Naive B cell (primary cell): ENCODE measurements at regions not wholly inside any gene's neighbourhood (a gene's known extent, or its start where the extent isn't known, plus 50 kb on each side); places are given as distances from the start of the nearest gene placed in this dataset.

Experiments
- ATAC-seq, 2 donors: fragments of 150-1000 bp; cut with Tn5 transposase; 2 replicates each; pipeline ENCODE4 v1.10.0; 2021; ENCODE audit warnings: low read depth in 2 of 2, mild to moderate bottlenecking in 2 of 2, moderate library complexity in 2 of 2
- DNase-seq: peaks from one replicate; pipeline ENCODE4 v3.0.0; 2022
- H3K27ac Mint-ChIP-seq, 6 donors: one replicate each; pipeline ENCODE4 v1.8.0; 2020 to 2022; ENCODE audit warnings: mild to moderate bottlenecking in 6 of 6, mixed read lengths in 6 of 6, moderate library complexity in 5 of 6, inconsistent platforms in 2 of 6
- H3K27me3 Mint-ChIP-seq, 3 donors: one replicate each; pipeline ENCODE4 v1.8.0; 2021 to 2022; ENCODE audit warnings: mixed read lengths in 3 of 3, mild to moderate bottlenecking in 1 of 3
- H3K36me3 Mint-ChIP-seq, 2 donors: one replicate each; pipeline ENCODE4 v1.8.0; 2020 to 2022; ENCODE audit warnings: mixed read lengths in 2 of 2, inconsistent platforms in 1 of 2, mild to moderate bottlenecking in 1 of 2
- H3K4me1 Mint-ChIP-seq, 3 donors: one replicate each; pipeline ENCODE4 v1.8.0; 2020 to 2022; ENCODE audit warnings: mixed read lengths in 3 of 3, inconsistent platforms in 1 of 3, mild to moderate bottlenecking in 1 of 3, moderate library complexity in 1 of 3
- H3K4me3 Mint-ChIP-seq, 8 donors: one replicate each; pipeline ENCODE4 v1.8.0; 2020 to 2022; ENCODE audit warnings: mild to moderate bottlenecking in 8 of 8, mixed read lengths in 8 of 8, moderate library complexity in 8 of 8, inconsistent platforms in 2 of 8
- H3K9me3 Mint-ChIP-seq, 7 donors: one replicate each; pipeline ENCODE4 v1.8.0; 2020 to 2022; ENCODE audit warnings: mixed read lengths in 7 of 7, mild to moderate bottlenecking in 5 of 7, inconsistent platforms in 2 of 7, moderate library complexity in 1 of 7

DNA sequence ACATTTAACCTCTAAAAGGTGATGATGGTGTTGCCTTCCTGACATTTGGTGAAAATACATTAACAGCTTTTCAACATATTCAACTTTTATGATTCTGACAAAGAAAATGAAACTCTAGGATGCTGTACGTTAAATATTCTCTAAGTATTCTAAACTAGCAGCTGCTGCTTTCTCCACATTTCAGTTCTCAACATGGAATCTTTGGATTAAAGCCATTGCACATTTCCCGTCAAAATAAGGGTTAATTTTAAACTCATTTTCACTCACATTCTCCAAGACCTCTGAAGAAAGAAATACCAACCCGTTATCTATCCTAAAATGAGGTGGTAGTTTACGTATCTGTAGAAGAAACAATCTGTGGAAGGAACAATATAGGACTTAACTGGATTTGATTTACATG lies 655.7 kb upstream of the ARPP21 start:
- Mint-ChIP-seq H3K27me3 (no peaks in the 10 kb centered on the region), H3K4me3 (no peak overlapping the region), H3K36me3 (no peaks in the 10 kb centered on the region), H3K9me3 (peaks cover 0 to 11% (median 0%) of the 10 kb centered on the region in 7 donors), H3K4me1 (no peaks in the 10 kb centered on the region), H3K27ac (no peak overlapping the region)
- DNase-seq (no peak), ATAC-seq (no peak)

DNA sequence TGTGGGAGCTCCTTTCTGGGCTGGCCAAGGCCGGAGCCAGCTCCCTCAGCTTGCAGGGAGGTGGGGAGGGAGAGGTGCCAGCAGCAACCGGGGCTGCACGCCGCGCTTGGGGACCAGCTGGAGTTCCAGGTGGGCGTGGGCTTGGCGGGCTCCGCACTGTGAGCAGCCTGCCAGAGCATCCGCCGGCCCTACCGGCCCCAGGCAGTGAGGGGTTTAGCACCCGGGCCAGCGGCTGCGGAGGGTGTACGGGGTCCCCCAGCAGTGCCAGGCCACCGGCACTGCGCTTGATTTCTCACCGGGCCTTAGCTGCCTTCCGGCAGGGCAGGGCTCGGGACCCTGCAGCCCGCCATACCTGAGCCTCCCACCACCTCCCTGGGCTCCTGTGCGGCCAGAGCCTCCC lies 651.0 kb upstream of the ARPP21 start:
- no peaks in the 10 kb centered on the region for H3K4me1 Mint-ChIP-seq
- peaks cover 0 to 4% (median 0%) of the 10 kb centered on the region in 7 donors for H3K9me3 Mint-ChIP-seq
- ATAC-seq (no peak), DNase-seq (no peak)
- H3K4me3 Mint-ChIP-seq, result no peak overlapping the region
- H3K27me3 Mint-ChIP-seq, result no peaks in the 10 kb centered on the region
- H3K27ac Mint-ChIP-seq, result no peak overlapping the region
- no peaks in the 10 kb centered on the region for H3K36me3 Mint-ChIP-seq

DNA sequence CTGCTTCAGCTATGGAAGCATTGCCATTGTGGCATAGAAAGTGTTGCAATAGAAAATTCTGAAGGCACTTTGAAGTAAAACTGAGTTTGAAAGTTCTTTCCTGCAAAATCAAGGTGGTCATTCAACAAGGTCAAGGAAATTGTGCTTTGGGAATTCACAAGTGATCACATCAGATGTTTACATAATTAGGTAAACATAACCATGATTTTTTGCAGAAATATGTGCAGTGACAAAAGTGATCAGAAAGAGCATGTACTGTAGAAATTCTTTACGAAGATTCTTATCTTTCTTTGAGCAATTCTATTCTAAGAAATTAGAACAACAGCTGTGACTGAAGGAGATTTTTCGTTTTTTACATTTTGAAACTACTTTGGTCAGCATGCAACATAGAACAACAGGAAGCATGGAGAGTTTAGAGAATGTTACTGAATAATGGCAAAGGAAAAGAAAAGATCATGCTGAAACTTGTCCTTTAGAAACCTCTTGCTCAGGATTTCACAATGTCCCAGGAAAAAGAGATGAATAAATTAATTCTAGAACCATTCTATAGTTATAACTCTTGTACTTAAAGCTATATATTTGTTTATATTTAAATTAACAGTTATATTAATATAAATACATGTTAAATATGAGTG lies 643.4 kb upstream of the ARPP21 start:
- Mint-ChIP-seq H3K27me3 (peaks cover 0 to 3% (median 0%) of the 10 kb centered on the region in 3 donors), H3K9me3 (peaks cover 0 to 3% (median 0%) of the 10 kb centered on the region in 7 donors), H3K27ac (no peak overlapping the region), H3K4me1 (no peaks in the 10 kb centered on the region), H3K36me3 (no peaks in the 10 kb centered on the region), H3K4me3 (no peak overlapping the region)
- no peak for DNase-seq
- no peak for ATAC-seq

DNA sequence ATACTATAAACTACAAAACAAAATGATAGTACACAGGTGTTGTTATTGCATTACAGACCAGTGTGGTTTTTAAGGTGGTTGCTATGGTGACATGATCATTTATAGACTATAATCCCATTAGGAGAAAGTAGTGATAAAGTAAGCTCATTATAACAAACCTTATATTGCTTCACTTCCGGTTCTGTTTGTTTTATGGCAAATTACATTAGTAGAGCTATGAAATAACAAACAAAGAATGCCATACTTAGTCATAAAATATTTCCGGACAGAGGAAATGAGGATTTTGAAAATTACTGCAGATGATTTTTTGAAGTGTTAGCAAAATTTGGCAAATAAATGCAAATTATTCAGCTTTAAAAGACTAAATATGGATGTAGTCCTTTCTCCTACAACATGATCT lies 640.4 kb upstream of the ARPP21 start:
- no peaks in the 10 kb centered on the region for H3K36me3 Mint-ChIP-seq
- ATAC-seq (no peak), DNase-seq (no peak)
- H3K9me3 Mint-ChIP-seq, result peaks cover 0 to 4% (median 0%) of the 10 kb centered on the region in 7 donors
- H3K27me3 Mint-ChIP-seq, result peaks cover 0 to 4% (median 0%) of the 10 kb centered on the region in 3 donors
- H3K4me1 Mint-ChIP-seq, result no peaks in the 10 kb centered on the region
- no peak overlapping the region for H3K4me3 Mint-ChIP-seq
- no peak overlapping the region for H3K27ac Mint-ChIP-seq

DNA sequence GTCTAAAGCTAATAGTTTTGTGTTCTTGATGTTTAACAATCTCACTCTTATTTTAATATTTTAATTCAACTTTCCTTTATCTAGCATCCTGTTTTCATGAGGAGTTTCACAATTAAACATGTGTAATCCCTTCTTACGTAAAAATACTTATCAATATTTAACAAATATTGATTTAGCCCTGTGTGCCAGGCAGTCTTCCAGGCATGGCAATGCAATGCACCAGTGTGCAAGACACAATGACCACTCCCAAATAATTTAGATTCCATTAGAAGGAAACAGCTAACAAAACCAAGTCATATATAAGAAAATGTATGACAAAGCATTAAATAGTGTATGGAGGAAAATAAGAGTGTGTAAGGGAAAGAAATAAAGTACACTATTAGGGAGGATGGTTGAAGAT lies 627.1 kb upstream of the ARPP21 start:
- H3K4me1 Mint-ChIP-seq, result no peaks in the 10 kb centered on the region
- H3K27ac Mint-ChIP-seq, result no peak overlapping the region
- H3K4me3 Mint-ChIP-seq, result no peak overlapping the region
- ATAC-seq (no peak), DNase-seq (no peak)
- no peaks in the 10 kb centered on the region for H3K36me3 Mint-ChIP-seq
- H3K27me3 Mint-ChIP-seq, result no peaks in the 10 kb centered on the region
- peaks cover 0 to 11% (median 1%) of the 10 kb centered on the region in 7 donors for H3K9me3 Mint-ChIP-seq

DNA sequence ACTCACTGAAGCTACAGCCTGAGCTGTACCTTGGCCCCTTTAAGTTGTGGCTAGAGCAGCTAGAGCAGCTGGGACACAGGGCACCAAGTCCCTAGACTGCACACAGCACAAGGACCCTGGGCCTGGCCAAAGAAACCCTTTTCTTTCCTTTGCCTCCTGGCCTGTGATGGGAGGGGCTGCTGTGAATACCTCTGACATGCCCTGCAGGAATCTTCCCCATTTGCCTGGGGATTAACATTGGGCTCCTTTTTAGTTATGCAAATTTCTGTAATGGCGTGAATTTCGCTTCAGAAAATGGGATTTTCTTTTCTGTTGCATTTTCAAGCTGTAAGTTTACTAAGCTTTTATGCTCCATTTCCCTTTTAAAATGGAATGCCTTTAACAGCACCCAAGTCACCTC lies 611.2 kb upstream of the ARPP21 start:
- H3K27ac Mint-ChIP-seq, result no peak overlapping the region
- peaks cover 0 to 6% (median 0%) of the 10 kb centered on the region in 3 donors for H3K27me3 Mint-ChIP-seq
- no peaks in the 10 kb centered on the region for H3K4me1 Mint-ChIP-seq
- peaks cover 14 to 51% (median 27%) of the 10 kb centered on the region in 7 donors for H3K9me3 Mint-ChIP-seq
- no peak overlapping the region for H3K4me3 Mint-ChIP-seq
- H3K36me3 Mint-ChIP-seq, result peaks cover 0 to 12% of the 10 kb centered on the region in 2 donors
- ATAC-seq (no peak), DNase-seq (no peak)

DNA sequence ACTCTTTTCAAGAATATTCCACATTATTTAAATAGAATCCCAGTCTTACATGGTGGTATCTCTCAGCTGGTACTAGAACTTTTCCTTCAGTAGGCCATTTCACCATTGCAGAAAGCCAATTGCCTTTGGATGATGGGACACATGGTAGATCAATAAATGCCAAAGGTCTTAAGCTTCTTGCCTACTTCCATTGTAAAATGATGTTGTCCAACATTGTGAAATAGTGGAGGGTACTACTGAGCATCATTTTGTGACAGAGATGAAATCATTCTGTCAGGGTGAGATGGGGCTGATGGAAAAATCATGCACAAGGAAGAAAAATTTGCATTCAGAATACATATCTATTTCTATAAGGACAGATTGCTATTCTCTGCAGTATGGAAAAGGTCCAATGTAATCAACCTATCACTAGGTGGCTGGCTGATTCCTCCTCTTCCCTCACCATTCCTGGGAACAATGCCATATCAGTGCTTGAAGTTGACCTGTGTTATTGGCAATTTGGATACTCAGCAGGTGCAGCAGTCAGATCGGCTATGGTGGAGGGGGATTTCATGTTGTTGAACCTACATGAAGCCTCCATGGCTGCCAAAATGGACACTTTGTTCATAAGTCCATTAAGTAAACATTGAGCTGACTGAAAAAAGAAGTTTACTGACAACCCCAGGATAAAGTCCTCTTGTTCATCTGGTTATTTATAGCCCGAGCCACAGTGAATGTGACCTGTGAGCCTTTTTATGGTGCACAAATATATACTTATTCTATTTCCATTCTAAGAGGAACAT lies 596.9 kb upstream of the ARPP21 start:
- peaks cover 0 to 2% (median 0%) of the 10 kb centered on the region in 7 donors for H3K9me3 Mint-ChIP-seq
- H3K4me3 Mint-ChIP-seq, result no peak overlapping the region
- DNase-seq (no peak), ATAC-seq (no peak)
- no peaks in the 10 kb centered on the region for H3K36me3 Mint-ChIP-seq
- H3K27ac Mint-ChIP-seq, result no peak overlapping the region
- no peaks in the 10 kb centered on the region for H3K4me1 Mint-ChIP-seq
- H3K27me3 Mint-ChIP-seq, result no peaks in the 10 kb centered on the region

DNA sequence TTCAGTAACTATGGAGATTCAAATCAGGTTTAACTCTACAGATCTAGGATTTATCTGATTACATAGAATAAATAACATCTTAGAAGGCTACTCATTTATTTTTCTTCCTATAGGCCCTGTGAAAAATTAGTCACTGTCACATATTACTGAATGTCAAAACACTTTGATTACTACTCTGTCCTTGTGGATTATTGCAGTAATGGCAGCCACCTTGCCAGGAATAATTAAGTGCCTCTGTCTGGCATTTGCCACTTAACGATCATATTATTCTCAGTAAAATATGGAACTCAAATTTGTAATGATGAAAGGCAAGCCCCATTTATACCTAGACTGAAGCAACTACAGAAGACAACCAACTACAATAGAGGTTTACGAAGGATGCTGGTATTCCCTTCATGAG lies 596.3 kb upstream of the ARPP21 start:
- peaks cover 0 to 2% (median 0%) of the 10 kb centered on the region in 7 donors for H3K9me3 Mint-ChIP-seq
- no peak overlapping the region for H3K4me3 Mint-ChIP-seq
- no peaks in the 10 kb centered on the region for H3K27me3 Mint-ChIP-seq
- no peak for DNase-seq
- no peak for ATAC-seq
- H3K36me3 Mint-ChIP-seq, result no peaks in the 10 kb centered on the region
- H3K4me1 Mint-ChIP-seq, result no peaks in the 10 kb centered on the region
- no peak overlapping the region for H3K27ac Mint-ChIP-seq

DNA sequence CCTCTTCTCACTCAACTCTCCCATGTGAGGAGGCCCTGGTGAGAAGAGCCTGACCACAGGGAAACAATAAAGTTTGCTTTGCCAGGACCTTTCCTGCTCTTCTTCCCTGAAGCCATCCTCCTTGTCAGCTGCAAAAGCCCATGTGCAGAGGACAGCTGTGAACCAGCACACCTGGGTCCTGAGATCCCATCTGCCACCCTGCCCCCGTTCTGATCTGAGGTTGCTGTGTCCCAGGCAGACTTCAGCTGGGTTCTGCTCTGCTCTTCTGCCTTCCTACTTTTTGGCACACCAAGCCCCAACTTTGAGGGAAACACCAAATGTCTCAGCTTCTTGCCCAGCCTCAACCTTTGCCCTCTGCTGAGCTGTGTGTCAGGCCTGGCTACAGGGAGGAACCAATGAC lies 595.1 kb upstream of the ARPP21 start:
- Mint-ChIP-seq H3K4me1 (no peaks in the 10 kb centered on the region), H3K27ac (no peak overlapping the region), H3K36me3 (no peaks in the 10 kb centered on the region), H3K27me3 (no peaks in the 10 kb centered on the region), H3K4me3 (no peak overlapping the region), H3K9me3 (peaks cover 0 to 2% (median 0%) of the 10 kb centered on the region in 7 donors)
- DNase-seq, result no peak
- no peak for ATAC-seq

DNA sequence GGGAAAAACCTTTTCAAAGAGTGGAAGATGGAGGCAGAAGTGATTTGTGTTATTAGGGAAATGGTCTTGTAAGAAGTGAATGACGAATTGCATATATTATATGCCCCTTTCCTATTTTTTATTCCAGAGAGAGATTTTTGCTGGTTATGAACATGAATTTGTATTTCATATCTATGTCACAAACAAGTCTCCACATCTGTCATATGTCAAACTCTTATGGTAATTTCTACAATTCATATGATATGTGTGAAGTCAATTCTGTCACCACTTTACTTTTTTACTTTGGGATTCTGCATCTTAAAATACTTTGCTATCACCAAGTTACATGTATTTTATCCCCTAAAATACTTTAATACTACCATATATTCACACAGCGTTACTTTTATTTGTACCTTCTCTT lies 594.2 kb upstream of the ARPP21 start:
- H3K27ac Mint-ChIP-seq, result no peak overlapping the region

DNA sequence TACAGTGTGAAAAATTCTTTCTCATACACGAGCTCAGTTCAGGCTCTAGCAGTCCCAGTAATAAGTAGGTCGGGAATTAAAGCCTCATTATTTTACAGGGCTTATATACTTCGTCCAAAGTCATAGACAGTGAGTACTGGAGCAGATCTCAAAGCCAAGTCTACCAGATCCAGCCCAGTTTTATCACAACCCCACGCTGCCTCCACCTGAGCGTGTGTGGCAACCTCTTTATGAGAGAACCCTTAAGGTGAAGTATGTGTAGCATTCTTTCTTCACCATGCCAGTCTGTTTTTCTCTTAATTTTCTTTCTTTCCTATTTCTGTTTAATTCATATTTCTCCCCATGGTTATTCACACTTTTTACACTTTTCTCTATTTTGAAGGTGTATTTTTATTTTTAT lies 574.6 kb upstream of the ARPP21 start:
- no peaks in the 10 kb centered on the region for H3K4me1 Mint-ChIP-seq
- H3K4me3 Mint-ChIP-seq, result no peak overlapping the region
- peaks cover 0 to 5% (median 0%) of the 10 kb centered on the region in 7 donors for H3K9me3 Mint-ChIP-seq
- DNase-seq (no peak), ATAC-seq (no peak)
- no peak overlapping the region for H3K27ac Mint-ChIP-seq
- H3K27me3 Mint-ChIP-seq, result no peaks in the 10 kb centered on the region
- no peaks in the 10 kb centered on the region for H3K36me3 Mint-ChIP-seq

More for the DNA sequence above, 594.2 kb upstream of the ARPP21 start:
- Mint-ChIP-seq H3K4me3 (no peak overlapping the region), H3K36me3 (no peaks in the 10 kb centered on the region), H3K27me3 (no peaks in the 10 kb centered on the region), H3K9me3 (peaks cover 0 to 2% (median 0%) of the 10 kb centered on the region in 7 donors), H3K4me1 (no peaks in the 10 kb centered on the region)
- ATAC-seq (no peak), DNase-seq (no peak)

DNA sequence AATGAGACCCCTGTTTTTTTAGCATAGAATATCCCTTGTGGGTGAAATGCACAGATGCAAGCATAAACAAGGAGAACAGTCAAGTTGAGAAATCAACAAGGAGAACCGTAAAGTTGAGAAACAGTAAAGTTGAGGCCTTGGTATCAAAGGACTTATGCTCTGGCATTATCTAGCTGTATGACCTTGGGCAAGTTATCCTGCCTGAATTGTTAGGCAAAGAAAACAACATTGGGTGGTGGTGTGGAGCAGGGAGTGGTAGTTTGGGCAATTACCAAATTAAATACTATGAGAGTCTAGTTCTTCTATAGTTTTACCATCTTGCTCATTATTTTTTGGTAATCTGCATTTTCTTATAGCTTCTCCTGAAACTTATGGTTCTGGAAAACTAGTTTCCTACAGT lies 573.4 kb upstream of the ARPP21 start:
- Mint-ChIP-seq H3K9me3 (peaks cover 0 to 9% (median 0%) of the 10 kb centered on the region in 7 donors), H3K4me1 (no peaks in the 10 kb centered on the region), H3K36me3 (no peaks in the 10 kb centered on the region), H3K4me3 (no peak overlapping the region), H3K27me3 (no peaks in the 10 kb centered on the region), H3K27ac (no peak overlapping the region)
- ATAC-seq (no peak), DNase-seq (no peak)

DNA sequence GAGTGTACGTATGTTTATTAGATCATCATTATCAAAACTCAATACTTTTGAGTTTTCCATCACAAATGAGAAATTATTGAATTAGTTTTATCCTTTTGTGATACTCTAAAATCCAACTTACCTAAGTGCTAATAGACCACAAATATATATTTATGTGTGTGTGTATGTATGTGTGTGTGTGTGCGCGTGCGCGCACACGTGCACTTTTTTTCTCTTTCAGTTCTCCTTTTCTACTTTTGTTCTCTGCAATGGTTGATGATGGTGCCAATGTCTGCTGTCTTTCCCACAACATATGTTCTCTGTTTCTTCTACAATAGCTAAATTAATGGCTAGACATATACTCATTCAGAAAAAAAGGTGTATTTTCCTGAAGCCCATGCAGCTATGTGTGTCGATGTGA lies 571.6 kb upstream of the ARPP21 start:
- Mint-ChIP-seq H3K36me3 (no peaks in the 10 kb centered on the region), H3K9me3 (peaks cover 0 to 9% (median 2%) of the 10 kb centered on the region in 7 donors), H3K4me3 (no peak overlapping the region), H3K4me1 (no peaks in the 10 kb centered on the region), H3K27ac (peak overlapping the region in 1 of 6 donors; percentile 67), H3K27me3 (peaks cover 0 to 3% (median 0%) of the 10 kb centered on the region in 3 donors)
- ATAC-seq (no peak), DNase-seq (no peak)

DNA sequence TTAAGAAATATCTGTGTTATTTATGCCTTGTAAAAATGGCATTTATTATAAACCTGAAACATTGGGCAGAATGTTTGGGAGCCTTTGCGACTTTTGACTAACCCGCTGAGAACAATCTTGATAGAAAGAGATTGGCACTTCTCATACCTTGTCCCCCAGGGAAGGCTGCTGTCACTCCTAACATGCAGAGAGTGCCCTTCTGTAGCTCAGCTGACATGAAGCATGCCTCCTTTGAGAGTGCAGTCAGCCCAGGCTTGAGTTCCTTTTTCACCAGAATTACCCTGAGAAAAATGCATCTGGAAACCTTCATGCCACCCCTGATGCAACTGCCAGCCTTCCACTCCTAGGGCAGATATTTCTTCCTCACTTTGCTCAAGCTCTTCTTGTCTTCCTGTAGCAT lies 569.2 kb upstream of the ARPP21 start:
- Mint-ChIP-seq H3K4me1 (no peaks in the 10 kb centered on the region), H3K27me3 (peaks cover 0 to 3% (median 0%) of the 10 kb centered on the region in 3 donors), H3K27ac (no peak overlapping the region), H3K9me3 (peaks cover 0 to 9% (median 2%) of the 10 kb centered on the region in 7 donors), H3K36me3 (no peaks in the 10 kb centered on the region), H3K4me3 (no peak overlapping the region)
- ATAC-seq (no peak), DNase-seq (no peak)
